OCI-LY3 (cell line): ENCODE measurements at regions not wholly inside any gene's neighbourhood (a gene's known extent, or its start where the extent isn't known, plus 50 kb on each side); places are given as distances from the start of the nearest gene placed in this dataset.

Experiments used
- CTCF ChIP-seq: fragments of 200-600, 300-600 bp; sonication (generic); IDR thresholded peaks from 2 replicates; pipeline ENCODE4 v1.5.1; 2014; ENCODE audit warnings: antibody characterized with exemption, low read length, low read depth
- EZH2phosphoT487 ChIP-seq: fragments of 200-600 bp; shearing (Covaris generic); IDR thresholded peaks from 2 replicates; pipeline ENCODE4 v1.6.1; 2018; ENCODE audit warnings: antibody characterized with exemption, mixed run types, low read depth

- TF ChIP-seq CTCF (no peak), EZH2phosphoT487 (no peak)
Observed at GRCh38 chr4:108384544-108384943, 215.8 kb upstream of the LEF1 start.
